B cell (primary cell): ENCODE measurements at regions not wholly inside any gene's neighbourhood (a gene's known extent, or its start where the extent isn't known, plus 50 kb on each side); places are given as distances from the start of the nearest gene placed in this dataset.
"Not testable (repeated sequence)": the region's sequence is repeated elsewhere in the genome, so short reads cannot be mapped to it uniquely, and the experiment has no call there.

Source experiments
- ATAC-seq: fragments of 200-7000 bp; cut with Tn5 transposase; one replicate; pipeline ENCODE4 v1.10.0; 2021; ENCODE audit warnings: low read depth, mild to moderate bottlenecking, moderate number of reproducible peaks, moderate library complexity
- CTCF ChIA-PET: fragments of 350-600 bp; sonication (Branson Sonifier 250); formaldehyde crosslinking; loops from one replicate; lab custom pipeline; 2021; ENCODE audit warnings: antibody characterized with exemption, inconsistent platforms; lab: Charles Lee
- POLR2A ChIA-PET: fragments of 350-600 bp; sonication (Branson Sonifier 250); formaldehyde crosslinking; loops from one replicate; lab custom pipeline; 2021; ENCODE audit warnings: antibody characterized with exemption; lab: Charles Lee
- DNase-seq: peaks from one replicate; pipeline ENCODE4 v3.0.0; 2013
- H2AFZ ChIP-seq: 2 replicates; pipeline ENCODE4 v1.6.1; 2012; ENCODE audit warnings: mild to moderate bottlenecking, low read depth, low read length; ENCODE audit not compliant: insufficient read depth, poor library complexity, severe bottlenecking
- H3K27ac ChIP-seq, 2 donors: 1 replicate in 1 of 2; 2 replicates in 1 of 2; pipeline ENCODE4 v1.5.1; 2012 to 2013; ENCODE audit warnings: low read length in 2 of 2, mild to moderate bottlenecking in 2 of 2, moderate library complexity in 1 of 2
- H3K27me3 ChIP-seq, 4 experiments: fragments of 200-600 bp in 1 of 4; sonication (generic) in 1 of 4; replicated peaks in 1 of 4; 1 replicate in 2 of 4; 2 replicates in 2 of 4; pipeline versions ENCODE4 v1.6.1 to v1.7.0; 2013 to 2016; ENCODE audit warnings: low read length in 3 of 4, mild to moderate bottlenecking in 2 of 4, mixed read lengths in 1 of 4, moderate library complexity in 1 of 4; ENCODE audit not compliant: insufficient read depth in 4 of 4, control insufficient read depth in 3 of 4; ENCODE audit errors: control extremely low read depth in 1 of 4
- H3K36me3 ChIP-seq, 2 experiments: replicated peaks in 1 of 2; 1 replicate in 1 of 2; 2 replicates in 1 of 2; pipeline versions ENCODE4 v1.6.1 to v1.7.1; 2013; ENCODE audit warnings: low read length in 1 of 2; ENCODE audit not compliant: insufficient read depth in 2 of 2, control insufficient read depth in 1 of 2; ENCODE audit errors: control extremely low read depth in 1 of 2, extremely low read depth in 1 of 2
- H3K4me1 ChIP-seq, 2 donors: fragments of 200-600 bp in 1 of 2; sonication (generic) in 1 of 2; 1 replicate in 1 of 2; 2 replicates in 1 of 2; pipeline versions ENCODE4 v1.5.1 to v1.6.1; 2013 to 2017; ENCODE audit warnings: low read length in 2 of 2; ENCODE audit not compliant: control insufficient read depth in 2 of 2, insufficient read depth in 2 of 2
- H3K4me2 ChIP-seq: replicated peaks from 2 replicates; pipeline ENCODE3; 2012; ENCODE audit warnings: mild to moderate bottlenecking, low read depth, low read length; ENCODE audit not compliant: poor library complexity, severe bottlenecking
- H3K4me3 ChIP-seq, 5 experiments: fragments of 200-600 bp in 1 of 5; sonication (generic) in 1 of 5; 1 replicate in 3 of 5; 2 replicates in 2 of 5; pipeline versions ENCODE4 v1.5.1 to v1.7.0; 2011 to 2016; ENCODE audit warnings: low read length in 4 of 5, mild to moderate bottlenecking in 4 of 5, low read depth in 2 of 5, control low read depth in 1 of 5, moderate library complexity in 1 of 5; ENCODE audit not compliant: insufficient read depth in 1 of 5; ENCODE audit errors: control extremely low read depth in 1 of 5, extremely low read depth in 1 of 5
- H3K79me2 ChIP-seq: fragments of 200-600 bp; sonication (generic); one replicate; pipeline ENCODE4 v1.6.0; 2016; ENCODE audit warnings: low read length; ENCODE audit not compliant: control insufficient read depth, insufficient read depth
- H3K9ac ChIP-seq: fragments of 200-600 bp; sonication (generic); 2 replicates; pipeline ENCODE4 v1.6.1; 2017; ENCODE audit warnings: mild to moderate bottlenecking, low read length, moderate library complexity
- H3K9me3 ChIP-seq, 3 donors: one replicate each; pipeline versions ENCODE4 v1.6.1 to v1.7.1; 2013; ENCODE audit warnings: low read length in 2 of 3; ENCODE audit not compliant: control insufficient read depth in 2 of 3, insufficient read depth in 1 of 3; ENCODE audit errors: control extremely low read depth in 1 of 3
- H4K20me1 ChIP-seq: 2 replicates; pipeline ENCODE4 v1.6.0; 2012; ENCODE audit warnings: mild to moderate bottlenecking, low read length; ENCODE audit not compliant: insufficient read depth, control insufficient read depth, poor library complexity, severe bottlenecking
- H3K27ac Mint-ChIP-seq: one replicate; pipeline ENCODE4 v1.8.0; 2021; ENCODE audit warnings: mixed read lengths
- H3K27me3 Mint-ChIP-seq: one replicate; pipeline ENCODE4 v1.8.0; 2021; ENCODE audit warnings: mixed read lengths
- H3K4me1 Mint-ChIP-seq: one replicate; pipeline ENCODE4 v1.8.0; 2021; ENCODE audit warnings: mixed read lengths
- H3K4me3 Mint-ChIP-seq: one replicate; pipeline ENCODE4 v1.8.0; 2021; ENCODE audit warnings: mixed read lengths
- H3K9me3 Mint-ChIP-seq: one replicate; pipeline ENCODE4 v1.8.0; 2022; ENCODE audit warnings: mixed read lengths; ENCODE audit not compliant: insufficient read depth
- EZH2 ChIP-seq: IDR thresholded peaks from 2 replicates; pipeline ENCODE4 v1.6.1; 2012; ENCODE audit warnings: borderline replicate concordance, low read depth, mild to moderate bottlenecking, moderate library complexity, low read length; ENCODE audit not compliant: insufficient read depth, poor library complexity, severe bottlenecking
- WGBS: methylation state at CpG from one replicate; pipeline ENCODE4 v1.1.5; 2013; ENCODE audit warnings: missing lambda C conversion rate; ENCODE audit not compliant: insufficient coverage; 5-methylcytosine and 5-hydroxymethylcytosine counted together
- intact Hi-C: fragments of 100-400 bp; cut with micrococcal nuclease; formaldehyde crosslinking; loops from one replicate; pipeline ENCODE4 v1.10.0; 2022
- TF ChIP-seq, protein P1 (sequence below): fragments of 200-600 bp; IDR thresholded peaks from one replicate; pipeline ENCODE4 v1.8.0; 2022; ENCODE audit warnings: antibody characterized with exemption, mild to moderate bottlenecking

- DNase-seq = no peak
- no peak overlapping the region for H3K4me3 Mint-ChIP-seq
These were observed 212.5 kb upstream of the GADL1 start for GRCh38 chr3:31106912-31107311.

GRCh38 chr3:31114929-31115283, 220.4 kb upstream of the GADL1 start:
- no peak for ATAC-seq
- no peaks in the 10 kb centered on the region for H3K79me2 ChIP-seq
- no peaks in the 10 kb centered on the region for H3K9me3 ChIP-seq
- H3K4me2 ChIP-seq = no peak overlapping the region
- no peaks in the 10 kb centered on the region for H4K20me1 ChIP-seq
- no peaks in the 10 kb centered on the region for H3K4me1 ChIP-seq
- no peaks in the 10 kb centered on the region for H3K27me3 Mint-ChIP-seq
- TF ChIP-seq EZH2 = no peak
- TF ChIP-seq, protein P1, sequence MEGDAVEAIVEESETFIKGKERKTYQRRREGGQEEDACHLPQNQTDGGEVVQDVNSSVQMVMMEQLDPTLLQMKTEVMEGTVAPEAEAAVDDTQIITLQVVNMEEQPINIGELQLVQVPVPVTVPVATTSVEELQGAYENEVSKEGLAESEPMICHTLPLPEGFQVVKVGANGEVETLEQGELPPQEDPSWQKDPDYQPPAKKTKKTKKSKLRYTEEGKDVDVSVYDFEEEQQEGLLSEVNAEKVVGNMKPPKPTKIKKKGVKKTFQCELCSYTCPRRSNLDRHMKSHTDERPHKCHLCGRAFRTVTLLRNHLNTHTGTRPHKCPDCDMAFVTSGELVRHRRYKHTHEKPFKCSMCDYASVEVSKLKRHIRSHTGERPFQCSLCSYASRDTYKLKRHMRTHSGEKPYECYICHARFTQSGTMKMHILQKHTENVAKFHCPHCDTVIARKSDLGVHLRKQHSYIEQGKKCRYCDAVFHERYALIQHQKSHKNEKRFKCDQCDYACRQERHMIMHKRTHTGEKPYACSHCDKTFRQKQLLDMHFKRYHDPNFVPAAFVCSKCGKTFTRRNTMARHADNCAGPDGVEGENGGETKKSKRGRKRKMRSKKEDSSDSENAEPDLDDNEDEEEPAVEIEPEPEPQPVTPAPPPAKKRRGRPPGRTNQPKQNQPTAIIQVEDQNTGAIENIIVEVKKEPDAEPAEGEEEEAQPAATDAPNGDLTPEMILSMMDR = no peak
- no peaks in the 10 kb centered on the region for H3K27me3 ChIP-seq
- intact Hi-C loops = no loop called here
- no peak overlapping the region for H3K9ac ChIP-seq
- ChIA-PET POLR2A (no interaction called here), CTCF (interaction anchor here (0.7 kb wide), 1 partner anchor 413 kb away, joined by 3 read pairs; no protein-coding TSS in a partner anchor)
- no peaks in the 10 kb centered on the region for H3K36me3 ChIP-seq
- no CpG with 5 or more reads among the region's 1 CpG for WGBS
- no peak overlapping the region for H3K4me3 ChIP-seq
- no peak overlapping the region for H2AFZ ChIP-seq
- H3K4me3 Mint-ChIP-seq = no peak overlapping the region
- H3K4me1 Mint-ChIP-seq = no peaks in the 10 kb centered on the region
- H3K27ac Mint-ChIP-seq = no peak overlapping the region
- H3K9me3 Mint-ChIP-seq = peaks cover 7% of the 10 kb centered on the region
- no peak overlapping the region for H3K27ac ChIP-seq
- no peak for DNase-seq

More at GRCh38 chr3:31106912-31107311, 212.5 kb upstream of the GADL1 start:
- ChIA-PET POLR2A (no interaction called here), CTCF (no interaction called here)
- Histone ChIP-seq H3K4me2 (no peak overlapping the region), H3K9me3 (no peaks in the 10 kb centered on the region), H3K27ac (no peak overlapping the region), H3K4me1 (no peaks in the 10 kb centered on the region), H3K9ac (no peak overlapping the region), H3K4me3 (no peak overlapping the region), H4K20me1 (no peaks in the 10 kb centered on the region), H3K79me2 (no peaks in the 10 kb centered on the region), H3K36me3 (no peaks in the 10 kb centered on the region), H2AFZ (no peak overlapping the region), H3K27me3 (peaks cover 0 to 3% (median 0%) of the 10 kb centered on the region in 4 experiments)
- TF ChIP-seq, protein P1 = no peak
- TF ChIP-seq EZH2 = no peak
- no peak for ATAC-seq
- WGBS = 100% methylated on average over 1 of the region's 2 CpGs
- H3K9me3 Mint-ChIP-seq = no peaks in the 10 kb centered on the region
- H3K4me1 Mint-ChIP-seq = no peaks in the 10 kb centered on the region
- H3K27ac Mint-ChIP-seq = no peak overlapping the region
- H3K27me3 Mint-ChIP-seq = peaks cover 5% of the 10 kb centered on the region
- intact Hi-C loops = no loop called here

- H3K79me2 ChIP-seq, H3K4me3 ChIP-seq, H3K27ac Mint-ChIP-seq, H4K20me1 ChIP-seq, H3K4me1 Mint-ChIP-seq, DNase-seq, ATAC-seq, H3K4me1 ChIP-seq, H3K9ac ChIP-seq, H3K36me3 ChIP-seq, H3K27me3 ChIP-seq, H2AFZ ChIP-seq, H3K4me3 Mint-ChIP-seq, H3K9me3 Mint-ChIP-seq, POLR2A ChIA-PET, H3K27ac ChIP-seq, H3K9me3 ChIP-seq, intact Hi-C loops, CTCF ChIA-PET, H3K27me3 Mint-ChIP-seq, H3K4me2 ChIP-seq: not testable (repeated sequence)
- WGBS = no CpG with 5 or more reads among the region's 2 CpGs
These were observed 221.1 kb upstream of the GADL1 start for GRCh38 chr3:31115531-31115930.
